GM21619 (cell line): ENCODE measurements at regions not wholly inside any gene's neighbourhood (a gene's known extent, or its start where the extent isn't known, plus 50 kb on each side); places are given as distances from the start of the nearest gene placed in this dataset.

Experiments used
- ATAC-seq: cut with Tn5 transposase; IDR thresholded peaks from one replicate; pipeline ENCODE4 v1.9.1; 2021; ENCODE audit not compliant: unreplicated experiment

- no peak for ATAC-seq
Measured at GRCh38 chr11:127063241-127063640, 62.7 kb upstream of the KIRREL3 start.

DNA sequence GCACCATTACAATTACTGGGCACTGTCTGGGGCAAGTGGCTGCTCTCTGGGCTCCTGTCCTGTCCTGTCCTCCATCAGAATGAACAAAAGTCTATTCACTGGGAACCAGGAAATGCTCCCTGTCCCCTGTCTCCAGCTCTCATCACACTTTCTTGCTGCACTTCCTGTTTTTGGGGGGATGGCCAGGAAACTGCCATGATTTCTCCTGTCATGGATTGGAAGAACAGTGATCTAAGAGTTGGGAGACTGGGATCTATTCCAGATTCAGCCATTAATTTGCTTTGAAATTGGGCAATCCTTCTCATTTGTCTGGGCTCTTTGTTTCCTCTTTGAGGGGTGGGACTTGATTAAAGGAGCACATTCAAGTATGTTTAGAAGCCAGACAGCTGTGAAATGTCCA, 61.4 kb upstream of the KIRREL3 start:
- ATAC-seq = no peak

- ATAC-seq = no peak
Measured at GRCh38 chr11:127059750-127060149, 59.2 kb upstream of the KIRREL3 start.

DNA sequence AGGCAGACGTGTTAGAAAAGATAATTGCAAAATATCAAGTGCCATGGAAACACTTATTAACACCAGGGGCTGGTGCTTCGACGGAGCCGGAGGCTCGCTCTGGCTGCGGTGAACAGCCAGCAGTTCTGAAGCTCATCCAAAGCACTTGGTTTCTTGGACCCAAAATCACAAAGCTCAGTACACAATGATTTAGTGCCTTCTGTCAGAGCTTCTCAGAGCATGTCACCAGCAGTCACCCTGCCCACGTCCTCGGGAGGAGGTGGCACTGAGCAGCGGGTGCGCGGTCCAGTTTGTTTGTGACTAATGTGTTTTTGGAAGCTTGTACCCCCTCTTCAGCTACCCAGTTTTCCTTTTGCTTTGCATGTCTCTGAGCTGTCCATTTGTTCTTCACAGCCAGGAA, 58.7 kb upstream of the KIRREL3 start:
- ATAC-seq = no peak

DNA sequence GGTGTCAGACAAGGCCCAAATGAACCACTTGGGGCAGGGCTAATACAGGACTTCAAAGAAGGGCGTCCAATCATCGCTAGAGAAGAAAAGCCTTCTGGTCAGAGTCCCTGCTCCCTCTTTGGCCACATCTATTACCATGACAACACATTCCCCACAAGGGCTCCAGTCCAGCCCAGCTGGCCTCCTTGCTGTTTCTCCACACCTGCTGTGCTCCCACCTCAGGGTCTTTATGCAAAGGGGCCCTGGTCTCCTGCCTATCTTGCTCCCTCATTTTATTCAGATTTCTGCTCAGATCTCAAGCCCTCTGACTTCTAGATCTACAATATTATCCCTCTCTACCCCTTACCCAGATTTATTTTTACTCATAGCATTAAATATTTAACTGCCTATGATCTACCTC, 58.0 kb upstream of the KIRREL3 start:
- ATAC-seq = no peak

DNA sequence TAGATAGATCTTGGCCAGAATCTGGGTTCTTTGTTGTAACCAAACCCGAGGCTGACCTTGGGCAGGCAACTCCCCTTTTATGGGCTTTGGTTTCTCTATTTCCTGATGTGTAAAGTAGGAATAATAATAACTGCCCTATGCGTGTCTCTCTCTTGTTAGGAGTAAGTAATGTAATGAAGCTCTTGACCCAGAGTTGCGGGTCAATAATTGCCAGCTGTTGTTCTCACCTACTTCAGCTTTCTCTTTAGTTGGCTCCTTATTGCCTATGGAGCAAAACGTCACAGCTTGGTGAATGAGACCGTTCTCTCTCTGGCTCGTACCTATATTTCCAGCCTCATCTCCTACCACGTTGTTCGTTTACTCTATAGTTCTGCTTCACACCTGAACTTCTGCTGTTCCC, 56.6 kb upstream of the KIRREL3 start:
- ATAC-seq = no peak

- ATAC-seq = no peak
Measured at GRCh38 chr11:127056338-127056971, 55.9 kb upstream of the KIRREL3 start.

DNA sequence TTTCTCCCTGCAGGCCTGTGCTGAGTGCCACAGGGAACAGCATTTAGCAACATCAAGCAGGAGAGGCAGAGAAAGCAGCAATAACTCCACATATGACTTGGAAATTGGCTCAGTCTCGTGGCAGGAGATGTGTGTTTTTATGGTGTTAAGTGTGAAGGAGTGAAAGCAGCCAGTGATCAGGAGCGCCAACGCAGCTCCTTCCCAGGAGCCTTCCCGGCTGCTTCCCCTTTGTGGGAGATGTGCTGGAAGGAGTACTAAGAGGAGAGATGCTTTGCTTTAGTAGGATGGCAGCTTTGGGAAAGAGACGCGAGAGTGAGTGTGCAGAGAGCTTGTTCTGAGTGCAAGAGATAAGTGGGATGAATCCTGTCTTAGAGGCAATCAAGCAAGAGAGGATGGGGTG, 54.7 kb upstream of the KIRREL3 start:
- ATAC-seq = no peak

DNA sequence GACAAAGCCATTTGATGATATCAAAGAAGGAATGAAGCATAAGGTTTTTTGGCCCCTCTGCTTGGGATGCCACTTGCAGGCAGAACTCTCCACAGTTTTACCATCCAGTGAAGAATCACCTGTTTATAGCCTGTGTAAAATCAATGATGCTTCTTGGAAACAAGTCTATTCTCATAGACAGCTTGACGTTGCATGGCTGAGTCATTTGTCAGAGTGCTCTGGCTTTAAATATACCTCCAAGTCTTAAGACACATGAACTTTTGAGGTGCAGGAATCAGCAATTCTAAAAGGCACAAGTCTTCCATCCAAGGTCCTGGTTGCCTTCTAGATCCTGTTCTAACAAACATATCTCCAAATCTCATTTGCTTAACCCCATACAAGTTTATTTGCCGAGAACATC, 53.6 kb upstream of the KIRREL3 start:
- no peak for ATAC-seq

DNA sequence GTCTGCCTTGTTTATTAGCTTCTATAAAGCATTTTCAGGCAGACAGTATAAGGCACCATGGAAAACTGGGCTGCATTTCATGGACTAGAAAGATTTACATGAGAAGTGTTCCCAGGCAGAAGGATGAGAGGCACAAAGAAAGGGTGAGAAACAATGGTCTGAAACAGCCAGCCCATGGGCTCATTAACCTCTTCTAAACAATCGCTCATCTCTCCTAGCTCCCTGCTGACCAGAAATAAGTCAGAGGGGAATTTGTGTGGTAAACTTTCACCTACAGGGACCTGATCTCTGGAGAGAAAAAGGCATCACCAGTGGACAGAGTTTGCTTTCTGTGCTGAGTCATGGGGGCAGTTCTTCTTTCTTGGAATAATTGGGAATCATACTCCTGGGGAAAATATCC, 51.8 kb upstream of the KIRREL3 start:
- no peak for ATAC-seq
